Activated B cell treated with CpG ODN at 0.5 μM for 24 hours (primary cell): ENCODE measurements at regions not wholly inside any gene's neighbourhood (a gene's known extent, or its start where the extent isn't known, plus 50 kb on each side); places are given as distances from the start of the nearest gene placed in this dataset.
"Not testable (repeated sequence)": the region's sequence is repeated elsewhere in the genome, so short reads cannot be mapped to it uniquely, and the experiment has no call there.

Source experiments
- ATAC-seq: fragments of 200-7000 bp; cut with Tn5 transposase; one replicate; pipeline ENCODE4 v1.10.0; 2021; ENCODE audit warnings: low read depth, mild to moderate bottlenecking, moderate library complexity
- CTCF ChIA-PET: fragments of 350-600 bp; sonication (Branson Sonifier 250); formaldehyde crosslinking; loops from one replicate; lab custom pipeline; 2021; ENCODE audit warnings: antibody characterized with exemption; lab: Charles Lee
- POLR2A ChIA-PET: fragments of 350-600 bp; sonication (Branson Sonifier 250); formaldehyde crosslinking; loops from one replicate; lab custom pipeline; 2021; ENCODE audit warnings: antibody characterized with exemption; lab: Charles Lee
- DNase-seq: peaks from one replicate; pipeline ENCODE4 v3.0.0; 2022
- H3K27ac Mint-ChIP-seq: one replicate; pipeline ENCODE4 v1.8.0; 2020; ENCODE audit warnings: mixed read lengths
- H3K27me3 Mint-ChIP-seq: one replicate; pipeline ENCODE4 v1.8.0; 2021; ENCODE audit warnings: mixed read lengths
- H3K36me3 Mint-ChIP-seq: one replicate; pipeline ENCODE4 v1.8.0; 2021; ENCODE audit warnings: low read depth, mixed read lengths
- H3K4me1 Mint-ChIP-seq: one replicate; pipeline ENCODE4 v1.8.0; 2021; ENCODE audit warnings: mixed read lengths
- H3K4me3 Mint-ChIP-seq: one replicate; pipeline ENCODE4 v1.8.0; 2020; ENCODE audit warnings: mild to moderate bottlenecking, mixed read lengths
- H3K9me3 Mint-ChIP-seq: one replicate; pipeline ENCODE4 v1.8.0; 2020; ENCODE audit warnings: mixed read lengths
- CTCF ChIP-seq: fragments of 200-600 bp; IDR thresholded peaks from one replicate; pipeline ENCODE4 v1.8.0; 2022; ENCODE audit warnings: antibody characterized with exemption, mild to moderate bottlenecking
- intact Hi-C: fragments of 100-400 bp; cut with micrococcal nuclease; formaldehyde crosslinking; loops from one replicate; pipeline ENCODE4 v1.15.1; 2024

GRCh38 chr9:75454043-75454442 is 365.7 kb downstream of the OSTF1 start:
- H3K4me3 Mint-ChIP-seq = no peak overlapping the region

GRCh38 chr9:75454891-75455290 is 366.6 kb downstream of the OSTF1 start:
- no peak for ATAC-seq
- intact Hi-C loops = no loop called here
- peaks cover 9% of the 10 kb centered on the region for H3K4me1 Mint-ChIP-seq
- no peak for DNase-seq
- TF ChIP-seq CTCF = no peak
- H3K36me3 Mint-ChIP-seq = no peaks in the 10 kb centered on the region
- H3K27ac Mint-ChIP-seq = no peak overlapping the region
- no peak overlapping the region for H3K4me3 Mint-ChIP-seq
- H3K27me3 Mint-ChIP-seq = peaks cover 4% of the 10 kb centered on the region
- H3K9me3 Mint-ChIP-seq = no peaks in the 10 kb centered on the region
- ChIA-PET CTCF (no interaction called here), POLR2A (no interaction called here)

More at GRCh38 chr9:75454043-75454442, 365.7 kb downstream of the OSTF1 start:
- DNase-seq (no peak), ATAC-seq (no peak)
- Mint-ChIP-seq H3K9me3 (no peaks in the 10 kb centered on the region), H3K27ac (no peak overlapping the region), H3K27me3 (peaks cover 4% of the 10 kb centered on the region), H3K4me1 (peaks cover 9% of the 10 kb centered on the region), H3K36me3 (no peaks in the 10 kb centered on the region)
- intact Hi-C loops = no loop called here
- CTCF ChIA-PET = no interaction called here
- no peak for TF ChIP-seq CTCF
- POLR2A ChIA-PET = no interaction called here

- intact Hi-C loops = no loop called here
Observed at GRCh38 chr9:75455444-75455921, 367.2 kb downstream of the OSTF1 start.

GRCh38 chr9:75456698-75457097 is 368.4 kb downstream of the OSTF1 start:
- Mint-ChIP-seq H3K27ac (no peak overlapping the region), H3K4me3 (no peak overlapping the region), H3K9me3 (no peaks in the 10 kb centered on the region), H3K36me3 (no peaks in the 10 kb centered on the region), H3K27me3 (no peaks in the 10 kb centered on the region), H3K4me1 (peaks cover 9% of the 10 kb centered on the region)
- intact Hi-C loops = no loop called here
- TF ChIP-seq CTCF = no peak
- ChIA-PET POLR2A (no interaction called here), CTCF (no interaction called here)
- no peak for ATAC-seq
- DNase-seq = no peak

More at GRCh38 chr9:75455444-75455921, 367.2 kb downstream of the OSTF1 start:
- ChIA-PET CTCF (no interaction called here), POLR2A (no interaction called here)
- H3K9me3 Mint-ChIP-seq = no peaks in the 10 kb centered on the region
- no peak for DNase-seq
- no peak for TF ChIP-seq CTCF
- H3K27me3 Mint-ChIP-seq = peaks cover 2% of the 10 kb centered on the region
- ATAC-seq = no peak
- H3K4me3 Mint-ChIP-seq = no peak overlapping the region
- H3K36me3 Mint-ChIP-seq = no peaks in the 10 kb centered on the region
- H3K4me1 Mint-ChIP-seq = peaks cover 9% of the 10 kb centered on the region
- no peak overlapping the region for H3K27ac Mint-ChIP-seq

GRCh38 chr9:75457474-75458011 is 369.2 kb downstream of the OSTF1 start:
- H3K4me1 Mint-ChIP-seq = peaks cover 9% of the 10 kb centered on the region
- H3K27me3 Mint-ChIP-seq = no peaks in the 10 kb centered on the region
- DNase-seq = no peak
- no peak for TF ChIP-seq CTCF
- no peaks in the 10 kb centered on the region for H3K36me3 Mint-ChIP-seq
- H3K4me3 Mint-ChIP-seq = no peak overlapping the region
- ChIA-PET CTCF (no interaction called here), POLR2A (no interaction called here)
- no peaks in the 10 kb centered on the region for H3K9me3 Mint-ChIP-seq
- H3K27ac Mint-ChIP-seq = no peak overlapping the region
- intact Hi-C loops = no loop called here
- ATAC-seq = no peak

GRCh38 chr9:75459311-75459710 is 371.0 kb downstream of the OSTF1 start:
- DNase-seq, CTCF ChIA-PET, POLR2A ChIA-PET, H3K36me3 Mint-ChIP-seq, H3K4me1 Mint-ChIP-seq, H3K27ac Mint-ChIP-seq, H3K27me3 Mint-ChIP-seq, intact Hi-C loops, H3K9me3 Mint-ChIP-seq, ATAC-seq, H3K4me3 Mint-ChIP-seq: not testable (repeated sequence)
